Hepatocyte (in vitro differentiated cells): ENCODE measurements at regions not wholly inside any gene's neighbourhood (a gene's known extent, or its start where the extent isn't known, plus 50 kb on each side); places are given as distances from the start of the nearest gene placed in this dataset.

Experiments used
- CTCF ChIP-seq: fragments of 200-600 bp; sonication (generic); IDR thresholded peaks from 2 replicates; pipeline ENCODE4 v1.5.1; 2016; ENCODE audit warnings: antibody characterized with exemption, mild to moderate bottlenecking; ENCODE audit not compliant: poor library complexity
- EZH2 ChIP-seq: fragments of 200-600 bp; sonication (generic); IDR thresholded peaks from 2 replicates; pipeline ENCODE4 v1.6.1; 2016; ENCODE audit warnings: antibody characterized with exemption, mild to moderate bottlenecking, borderline replicate concordance
- EZH2phosphoT487 ChIP-seq: fragments of 200-600 bp; sonication (generic); IDR thresholded peaks from one replicate; pipeline ENCODE4 v1.6.1; 2018; ENCODE audit warnings: antibody characterized with exemption, mild to moderate bottlenecking, low read depth, moderate library complexity; ENCODE audit not compliant: unreplicated experiment, severe bottlenecking

DNA sequence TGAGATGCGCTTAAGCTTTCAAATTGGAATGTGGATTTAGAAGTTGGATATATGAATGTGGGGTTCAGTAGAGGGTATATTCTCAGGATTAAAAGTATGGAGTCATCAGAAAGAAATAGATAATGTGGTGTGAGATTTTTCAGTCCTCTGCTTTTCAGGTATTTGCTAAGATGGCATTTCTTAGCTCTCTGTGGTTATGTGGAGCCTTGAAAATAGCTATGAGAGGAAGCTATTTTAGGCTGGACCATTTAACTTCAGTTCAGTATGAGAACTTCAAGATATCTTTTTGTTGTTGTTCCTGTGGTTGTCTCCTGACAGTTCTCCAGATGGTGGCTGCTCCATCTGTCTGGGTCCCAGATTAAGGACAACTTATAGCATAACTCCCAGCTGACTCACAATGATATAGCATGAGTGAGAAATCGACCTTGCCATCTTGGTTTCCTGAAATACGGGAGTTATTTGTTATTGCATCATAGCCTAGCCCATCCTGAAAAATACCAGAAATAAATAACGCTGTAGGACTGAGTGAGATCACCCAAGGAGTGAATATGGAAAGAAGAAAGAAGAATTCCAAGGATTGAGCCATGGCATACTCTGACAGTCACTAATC lies 461.5 kb downstream of the ANXA1 start:
- TF ChIP-seq CTCF (no peak), EZH2 (no peak), EZH2phosphoT487 (no peak)
